WTC11 (cell line): ENCODE measurements at regions not wholly inside any gene's neighbourhood (a gene's known extent, or its start where the extent isn't known, plus 50 kb on each side); places are given as distances from the start of the nearest gene placed in this dataset.

ENCODE experiments used
- ATAC-seq: fragments of 200-7000 bp; cut with Tn5 transposase; 2 replicates; pipeline ENCODE4 v1.10.0; 2021; ENCODE audit warnings: mild to moderate bottlenecking, moderate library complexity
- CTCF ChIA-PET: fragments of 300-600 bp; sonication (Branson Sonifier 250); formaldehyde crosslinking; loops from one replicate; lab custom pipeline; 2021; ENCODE audit warnings: antibody characterized with exemption; lab: Charles Lee
- POLR2A ChIA-PET: fragments of 350-600 bp; sonication (Branson Sonifier 250); formaldehyde crosslinking; loops from one replicate; lab custom pipeline; 2021; ENCODE audit warnings: antibody characterized with exemption; lab: Charles Lee
- DNase-seq: peaks from one replicate; pipeline ENCODE4 v3.0.0; 2021; ENCODE audit warnings: low spot score
- H3K27ac Mint-ChIP-seq: 2 replicates; pipeline ENCODE4 v1.8.0; 2021; ENCODE audit warnings: mixed read lengths
- H3K27me3 Mint-ChIP-seq: 2 replicates; pipeline ENCODE4 v1.8.0; 2021; ENCODE audit warnings: low read depth, mild to moderate bottlenecking, moderate library complexity, mixed read lengths
- H3K36me3 Mint-ChIP-seq: 2 replicates; pipeline ENCODE4 v1.8.0; 2021; ENCODE audit warnings: mixed read lengths
- H3K4me1 Mint-ChIP-seq: 2 replicates; pipeline ENCODE4 v1.8.0; 2022; ENCODE audit warnings: mixed read lengths
- H3K4me3 Mint-ChIP-seq: 2 replicates; pipeline ENCODE4 v1.8.0; 2021; ENCODE audit warnings: mild to moderate bottlenecking, moderate library complexity, mixed read lengths
- H3K9me3 Mint-ChIP-seq: 2 replicates; pipeline ENCODE4 v1.8.0; 2021; ENCODE audit warnings: mixed read lengths
- ATF1 ChIP-seq: sonication (generic); formaldehyde crosslinking; IDR thresholded peaks from 2 replicates; pipeline ENCODE4 v1.8.1; 2023; ENCODE audit warnings: mild to moderate bottlenecking, moderate library complexity, missing genetic modification reagents
- CREB1 ChIP-seq: sonication (generic); formaldehyde crosslinking; IDR thresholded peaks from 2 replicates; pipeline ENCODE4 v1.8.0; 2023; ENCODE audit warnings: mild to moderate bottlenecking, missing genetic modification reagents
- IRF2 ChIP-seq: sonication (generic); formaldehyde crosslinking; IDR thresholded peaks from 2 replicates; pipeline ENCODE4 v1.8.0; 2022; ENCODE audit warnings: low read depth, missing genetic modification reagents, borderline replicate concordance
- NFATC4 ChIP-seq: fragments of 250-450 bp; sonication (Bioruptor Pico); IDR thresholded peaks from 2 replicates; pipeline ENCODE4 v1.9.0; 2021; ENCODE audit warnings: mild to moderate bottlenecking
- PRRX2 ChIP-seq: fragments of 250-450 bp; sonication (Bioruptor Pico); IDR thresholded peaks from 2 replicates; pipeline ENCODE4 v1.8.0; 2021; ENCODE audit warnings: mild to moderate bottlenecking
- RELA ChIP-seq: sonication (generic); formaldehyde crosslinking; IDR thresholded peaks from 2 replicates; pipeline ENCODE4 v1.8.1; 2022; ENCODE audit warnings: missing genetic modification reagents, mild to moderate bottlenecking, borderline replicate concordance
- SMAD4 ChIP-seq: sonication (generic); formaldehyde crosslinking; IDR thresholded peaks from 2 replicates; pipeline ENCODE4 v1.8.0; 2022; ENCODE audit warnings: mild to moderate bottlenecking, missing genetic modification reagents
- TEAD4 ChIP-seq: sonication (generic); formaldehyde crosslinking; IDR thresholded peaks from 2 replicates; pipeline ENCODE4 v1.8.0; 2022; ENCODE audit warnings: mild to moderate bottlenecking, missing genetic modification reagents
- ZNF138 ChIP-seq: sonication (generic); formaldehyde crosslinking; conservative IDR thresholded peaks from 2 replicates; pipeline ENCODE4 v1.8.1; 2022; ENCODE audit warnings: mild to moderate bottlenecking, moderate library complexity, missing genetic modification reagents
- ZNF396 ChIP-seq: fragments of 250-450 bp; sonication (Bioruptor Pico); IDR thresholded peaks from 2 replicates; pipeline ENCODE4 v1.8.0; 2021; ENCODE audit warnings: mild to moderate bottlenecking, moderate library complexity, borderline replicate concordance
- TF ChIP-seq, protein P1 (sequence below): fragments of 250-450 bp; sonication (Bioruptor Pico); conservative IDR thresholded peaks from 2 replicates; pipeline ENCODE4 v1.9.0; 2021; ENCODE audit warnings: mild to moderate bottlenecking
- TF ChIP-seq, protein P2 (sequence below): sonication (generic); formaldehyde crosslinking; IDR thresholded peaks from 2 replicates; pipeline ENCODE4 v1.8.1; 2022; ENCODE audit warnings: low read depth, mild to moderate bottlenecking, moderate library complexity, missing genetic modification reagents, borderline replicate concordance
- TF ChIP-seq, protein P3 (sequence below): sonication (generic); formaldehyde crosslinking; IDR thresholded peaks from 2 replicates; pipeline ENCODE4 v1.8.0; 2022; ENCODE audit warnings: mild to moderate bottlenecking, missing genetic modification reagents
- TF ChIP-seq, protein P4 (sequence below): sonication (generic); formaldehyde crosslinking; IDR thresholded peaks from 2 replicates; pipeline ENCODE4 v1.8.0; 2023; ENCODE audit warnings: missing genetic modification reagents, mild to moderate bottlenecking, borderline replicate concordance
- TF ChIP-seq, protein P5 (sequence below): sonication (generic); formaldehyde crosslinking; IDR thresholded peaks from 2 replicates; pipeline ENCODE4 v1.8.1; 2022; ENCODE audit warnings: mild to moderate bottlenecking, moderate library complexity, missing genetic modification reagents
- TF ChIP-seq, protein P6 (sequence below): sonication (generic); formaldehyde crosslinking; IDR thresholded peaks from 2 replicates; pipeline ENCODE4 v1.8.1; 2022; ENCODE audit warnings: low read depth, missing genetic modification reagents, borderline replicate concordance
- TF ChIP-seq, protein P7 (sequence below): sonication (generic); formaldehyde crosslinking; IDR thresholded peaks from 2 replicates; pipeline ENCODE4 v1.8.1; 2023; ENCODE audit warnings: mild to moderate bottlenecking, moderate library complexity, missing genetic modification reagents
- TF ChIP-seq, protein P8 (sequence below): sonication (generic); formaldehyde crosslinking; IDR thresholded peaks from 2 replicates; pipeline ENCODE4 v1.8.0; 2022; ENCODE audit warnings: mild to moderate bottlenecking, missing genetic modification reagents

DNA sequence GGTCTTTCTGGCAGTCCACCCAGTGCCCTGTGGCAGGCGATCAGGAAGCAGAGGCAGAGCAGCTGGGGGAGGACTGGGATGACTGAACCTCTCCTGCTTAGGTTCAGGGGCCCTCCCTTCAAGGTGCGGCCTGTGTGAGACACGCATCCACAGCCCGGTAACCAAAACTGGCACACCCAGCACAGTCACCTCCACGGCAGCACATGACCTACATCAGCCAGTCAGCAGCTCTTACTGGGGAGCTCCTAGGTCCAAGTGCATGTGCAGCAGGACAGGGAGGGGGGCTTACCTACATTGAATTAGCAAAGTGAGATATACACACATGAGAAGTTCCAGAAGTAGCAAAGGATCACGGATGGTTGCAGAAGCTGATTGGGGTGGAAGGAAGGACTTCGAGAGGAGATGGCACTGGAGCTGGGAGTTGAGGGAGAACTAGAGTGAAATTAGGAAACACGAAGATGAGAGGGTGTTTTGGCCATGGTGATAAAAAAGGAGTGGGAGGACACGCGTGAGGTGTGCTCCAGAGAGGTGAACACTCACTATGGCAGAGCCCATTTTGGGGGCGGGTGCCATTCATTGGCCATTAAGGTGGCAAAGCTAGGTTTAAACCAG lies 51.4 kb upstream of the IRF2BP2 start:
- Mint-ChIP-seq H3K4me3 (no peak overlapping the region), H3K27me3 (peaks cover 3% of the 10 kb centered on the region; the same call in 1 of the 2 replicates), H3K4me1 (peaks cover 20% of the 10 kb centered on the region), H3K27ac (no peak overlapping the region), H3K9me3 (no peaks in the 10 kb centered on the region; the same call in 1 of the 2 replicates), H3K36me3 (no peaks in the 10 kb centered on the region)
- CTCF ChIA-PET, result no interaction called here
- TF ChIP-seq, protein P1, sequence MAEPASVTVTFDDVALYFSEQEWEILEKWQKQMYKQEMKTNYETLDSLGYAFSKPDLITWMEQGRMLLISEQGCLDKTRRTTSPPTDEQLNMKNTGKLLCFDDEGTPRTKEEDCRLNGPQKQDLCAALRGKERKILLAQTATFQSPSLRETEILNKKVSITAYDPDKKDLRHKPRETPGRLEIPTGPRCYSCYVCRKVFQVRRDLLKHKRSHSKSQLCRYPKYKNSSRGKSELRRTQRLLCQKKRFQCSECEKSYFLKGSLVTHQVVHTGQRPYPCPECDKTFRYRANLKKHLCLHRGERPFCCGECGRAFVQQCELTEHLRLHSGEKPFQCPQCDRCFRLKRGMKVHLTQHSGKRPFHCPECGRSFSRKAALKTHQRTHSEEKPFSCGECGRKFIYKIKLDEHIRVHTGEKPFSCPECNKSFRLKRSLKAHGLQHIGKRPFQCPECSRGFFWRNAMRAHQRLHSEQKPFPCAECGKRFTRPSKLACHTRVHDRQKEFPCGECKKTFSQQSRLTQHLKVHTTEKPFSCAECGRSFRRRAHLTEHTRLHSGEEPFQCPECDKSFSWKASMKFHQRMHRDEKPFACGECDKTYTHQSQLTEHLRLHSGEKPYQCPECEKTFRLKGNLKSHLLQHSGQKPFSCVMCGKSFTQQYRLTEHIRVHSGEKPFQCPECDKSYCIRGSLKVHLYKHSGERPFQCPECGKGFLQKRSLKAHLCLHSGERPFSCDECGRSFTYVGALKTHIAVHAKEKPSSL (CRISPR knock-in tag), result no peak
- TF ChIP-seq SMAD4, result no peak
- no peak for TF ChIP-seq ZNF396 (CRISPR knock-in tag)
- no peak for TF ChIP-seq ATF1
- no peak for TF ChIP-seq NFATC4 (CRISPR knock-in tag)
- TF ChIP-seq RELA (CRISPR knock-in tag), result no peak
- TF ChIP-seq ZNF138 (CRISPR knock-in tag), result no peak
- TF ChIP-seq, protein P2, sequence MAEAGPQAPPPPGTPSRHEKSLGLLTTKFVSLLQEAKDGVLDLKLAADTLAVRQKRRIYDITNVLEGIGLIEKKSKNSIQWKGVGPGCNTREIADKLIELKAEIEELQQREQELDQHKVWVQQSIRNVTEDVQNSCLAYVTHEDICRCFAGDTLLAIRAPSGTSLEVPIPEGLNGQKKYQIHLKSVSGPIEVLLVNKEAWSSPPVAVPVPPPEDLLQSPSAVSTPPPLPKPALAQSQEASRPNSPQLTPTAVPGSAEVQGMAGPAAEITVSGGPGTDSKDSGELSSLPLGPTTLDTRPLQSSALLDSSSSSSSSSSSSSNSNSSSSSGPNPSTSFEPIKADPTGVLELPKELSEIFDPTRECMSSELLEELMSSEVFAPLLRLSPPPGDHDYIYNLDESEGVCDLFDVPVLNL (CRISPR knock-in tag), result no peak
- ATAC-seq (no peak), DNase-seq (no peak)
- POLR2A ChIA-PET, result no interaction called here

DNA sequence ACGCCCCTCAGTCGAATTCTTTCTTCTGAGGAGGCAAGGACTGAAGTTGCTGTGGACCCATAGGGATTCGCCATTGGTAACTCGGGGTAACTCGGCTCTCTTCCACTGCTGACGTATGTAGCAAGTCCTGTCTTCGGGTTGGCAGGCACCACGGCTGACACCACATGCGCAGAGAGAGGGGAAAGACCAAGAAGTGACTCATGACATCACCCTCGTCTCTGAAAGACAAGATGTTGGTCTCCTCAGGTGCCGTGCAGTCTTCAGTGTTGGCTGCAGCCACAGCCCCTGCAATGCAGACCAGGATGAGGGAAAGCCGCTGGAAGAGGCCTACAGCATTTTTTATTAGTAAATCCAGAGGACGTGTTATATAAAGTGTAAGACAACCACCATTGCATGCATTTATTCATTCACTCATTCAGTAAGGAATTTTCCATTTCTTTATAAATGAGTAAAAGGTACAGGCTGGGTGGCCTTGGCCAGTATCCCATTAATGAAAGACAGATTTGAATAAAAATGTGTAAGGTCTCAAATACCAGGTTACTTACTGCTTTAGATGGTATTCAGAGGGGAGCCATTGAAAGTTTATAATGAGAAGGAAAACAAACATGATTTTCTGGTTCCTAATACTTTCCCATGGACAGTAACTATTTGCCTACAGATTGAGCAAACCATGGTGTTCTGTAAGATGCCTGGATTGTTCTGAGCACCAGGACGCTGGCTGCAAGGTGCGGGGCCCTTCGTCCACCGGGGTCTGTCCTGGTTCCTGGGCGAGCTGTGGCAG lies 50.7 kb upstream of the IRF2BP2 start:
- ChIA-PET CTCF (no interaction called here), POLR2A (no interaction called here)
- DNase-seq (no peak), ATAC-seq (no peak)
- Mint-ChIP-seq H3K4me1 (peaks cover 27% of the 10 kb centered on the region), H3K9me3 (no peaks in the 10 kb centered on the region), H3K27me3 (peaks cover 3% of the 10 kb centered on the region; the same call in 1 of the 2 replicates), H3K36me3 (no peaks in the 10 kb centered on the region), H3K4me3 (no peak overlapping the region), H3K27ac (no peak overlapping the region)
- no peak for TF ChIP-seq IRF2 (CRISPR knock-in tag)
- TF ChIP-seq, protein P3, sequence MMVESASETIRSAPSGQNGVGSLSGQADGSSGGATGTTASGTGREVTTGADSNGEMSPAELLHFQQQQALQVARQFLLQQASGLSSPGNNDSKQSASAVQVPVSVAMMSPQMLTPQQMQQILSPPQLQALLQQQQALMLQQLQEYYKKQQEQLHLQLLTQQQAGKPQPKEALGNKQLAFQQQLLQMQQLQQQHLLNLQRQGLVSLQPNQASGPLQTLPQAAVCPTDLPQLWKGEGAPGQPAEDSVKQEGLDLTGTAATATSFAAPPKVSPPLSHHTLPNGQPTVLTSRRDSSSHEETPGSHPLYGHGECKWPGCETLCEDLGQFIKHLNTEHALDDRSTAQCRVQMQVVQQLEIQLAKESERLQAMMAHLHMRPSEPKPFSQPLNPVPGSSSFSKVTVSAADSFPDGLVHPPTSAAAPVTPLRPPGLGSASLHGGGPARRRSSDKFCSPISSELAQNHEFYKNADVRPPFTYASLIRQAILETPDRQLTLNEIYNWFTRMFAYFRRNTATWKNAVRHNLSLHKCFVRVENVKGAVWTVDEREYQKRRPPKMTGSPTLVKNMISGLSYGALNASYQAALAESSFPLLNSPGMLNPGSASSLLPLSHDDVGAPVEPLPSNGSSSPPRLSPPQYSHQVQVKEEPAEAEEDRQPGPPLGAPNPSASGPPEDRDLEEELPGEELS (CRISPR knock-in tag), result no peak
- TF ChIP-seq, protein P4, sequence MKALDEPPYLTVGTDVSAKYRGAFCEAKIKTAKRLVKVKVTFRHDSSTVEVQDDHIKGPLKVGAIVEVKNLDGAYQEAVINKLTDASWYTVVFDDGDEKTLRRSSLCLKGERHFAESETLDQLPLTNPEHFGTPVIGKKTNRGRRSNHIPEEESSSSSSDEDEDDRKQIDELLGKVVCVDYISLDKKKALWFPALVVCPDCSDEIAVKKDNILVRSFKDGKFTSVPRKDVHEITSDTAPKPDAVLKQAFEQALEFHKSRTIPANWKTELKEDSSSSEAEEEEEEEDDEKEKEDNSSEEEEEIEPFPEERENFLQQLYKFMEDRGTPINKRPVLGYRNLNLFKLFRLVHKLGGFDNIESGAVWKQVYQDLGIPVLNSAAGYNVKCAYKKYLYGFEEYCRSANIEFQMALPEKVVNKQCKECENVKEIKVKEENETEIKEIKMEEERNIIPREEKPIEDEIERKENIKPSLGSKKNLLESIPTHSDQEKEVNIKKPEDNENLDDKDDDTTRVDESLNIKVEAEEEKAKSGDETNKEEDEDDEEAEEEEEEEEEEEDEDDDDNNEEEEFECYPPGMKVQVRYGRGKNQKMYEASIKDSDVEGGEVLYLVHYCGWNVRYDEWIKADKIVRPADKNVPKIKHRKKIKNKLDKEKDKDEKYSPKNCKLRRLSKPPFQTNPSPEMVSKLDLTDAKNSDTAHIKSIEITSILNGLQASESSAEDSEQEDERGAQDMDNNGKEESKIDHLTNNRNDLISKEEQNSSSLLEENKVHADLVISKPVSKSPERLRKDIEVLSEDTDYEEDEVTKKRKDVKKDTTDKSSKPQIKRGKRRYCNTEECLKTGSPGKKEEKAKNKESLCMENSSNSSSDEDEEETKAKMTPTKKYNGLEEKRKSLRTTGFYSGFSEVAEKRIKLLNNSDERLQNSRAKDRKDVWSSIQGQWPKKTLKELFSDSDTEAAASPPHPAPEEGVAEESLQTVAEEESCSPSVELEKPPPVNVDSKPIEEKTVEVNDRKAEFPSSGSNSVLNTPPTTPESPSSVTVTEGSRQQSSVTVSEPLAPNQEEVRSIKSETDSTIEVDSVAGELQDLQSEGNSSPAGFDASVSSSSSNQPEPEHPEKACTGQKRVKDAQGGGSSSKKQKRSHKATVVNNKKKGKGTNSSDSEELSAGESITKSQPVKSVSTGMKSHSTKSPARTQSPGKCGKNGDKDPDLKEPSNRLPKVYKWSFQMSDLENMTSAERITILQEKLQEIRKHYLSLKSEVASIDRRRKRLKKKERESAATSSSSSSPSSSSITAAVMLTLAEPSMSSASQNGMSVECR (CRISPR knock-in tag), result no peak
- TF ChIP-seq PRRX2 (CRISPR knock-in tag), result no peak
- TF ChIP-seq, protein P5, sequence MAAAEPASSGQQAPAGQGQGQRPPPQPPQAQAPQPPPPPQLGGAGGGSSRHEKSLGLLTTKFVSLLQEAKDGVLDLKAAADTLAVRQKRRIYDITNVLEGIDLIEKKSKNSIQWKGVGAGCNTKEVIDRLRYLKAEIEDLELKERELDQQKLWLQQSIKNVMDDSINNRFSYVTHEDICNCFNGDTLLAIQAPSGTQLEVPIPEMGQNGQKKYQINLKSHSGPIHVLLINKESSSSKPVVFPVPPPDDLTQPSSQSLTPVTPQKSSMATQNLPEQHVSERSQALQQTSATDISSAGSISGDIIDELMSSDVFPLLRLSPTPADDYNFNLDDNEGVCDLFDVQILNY (CRISPR knock-in tag), result no peak
- TF ChIP-seq TEAD4, result no peak
- TF ChIP-seq, protein P6, sequence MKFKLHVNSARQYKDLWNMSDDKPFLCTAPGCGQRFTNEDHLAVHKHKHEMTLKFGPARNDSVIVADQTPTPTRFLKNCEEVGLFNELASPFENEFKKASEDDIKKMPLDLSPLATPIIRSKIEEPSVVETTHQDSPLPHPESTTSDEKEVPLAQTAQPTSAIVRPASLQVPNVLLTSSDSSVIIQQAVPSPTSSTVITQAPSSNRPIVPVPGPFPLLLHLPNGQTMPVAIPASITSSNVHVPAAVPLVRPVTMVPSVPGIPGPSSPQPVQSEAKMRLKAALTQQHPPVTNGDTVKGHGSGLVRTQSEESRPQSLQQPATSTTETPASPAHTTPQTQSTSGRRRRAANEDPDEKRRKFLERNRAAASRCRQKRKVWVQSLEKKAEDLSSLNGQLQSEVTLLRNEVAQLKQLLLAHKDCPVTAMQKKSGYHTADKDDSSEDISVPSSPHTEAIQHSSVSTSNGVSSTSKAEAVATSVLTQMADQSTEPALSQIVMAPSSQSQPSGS (CRISPR knock-in tag), result no peak
- no peak for TF ChIP-seq CREB1 (CRISPR knock-in tag)
- TF ChIP-seq, protein P7, sequence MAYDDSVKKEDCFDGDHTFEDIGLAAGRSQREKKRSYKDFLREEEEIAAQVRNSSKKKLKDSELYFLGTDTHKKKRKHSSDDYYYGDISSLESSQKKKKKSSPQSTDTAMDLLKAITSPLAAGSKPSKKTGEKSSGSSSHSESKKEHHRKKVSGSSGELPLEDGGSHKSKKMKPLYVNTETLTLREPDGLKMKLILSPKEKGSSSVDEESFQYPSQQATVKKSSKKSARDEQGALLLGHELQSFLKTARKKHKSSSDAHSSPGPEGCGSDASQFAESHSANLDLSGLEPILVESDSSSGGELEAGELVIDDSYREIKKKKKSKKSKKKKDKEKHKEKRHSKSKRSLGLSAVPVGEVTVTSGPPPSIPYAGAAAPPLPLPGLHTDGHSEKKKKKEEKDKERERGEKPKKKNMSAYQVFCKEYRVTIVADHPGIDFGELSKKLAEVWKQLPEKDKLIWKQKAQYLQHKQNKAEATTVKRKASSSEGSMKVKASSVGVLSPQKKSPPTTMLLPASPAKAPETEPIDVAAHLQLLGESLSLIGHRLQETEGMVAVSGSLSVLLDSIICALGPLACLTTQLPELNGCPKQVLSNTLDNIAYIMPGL (CRISPR knock-in tag), result no peak
- TF ChIP-seq, protein P8, sequence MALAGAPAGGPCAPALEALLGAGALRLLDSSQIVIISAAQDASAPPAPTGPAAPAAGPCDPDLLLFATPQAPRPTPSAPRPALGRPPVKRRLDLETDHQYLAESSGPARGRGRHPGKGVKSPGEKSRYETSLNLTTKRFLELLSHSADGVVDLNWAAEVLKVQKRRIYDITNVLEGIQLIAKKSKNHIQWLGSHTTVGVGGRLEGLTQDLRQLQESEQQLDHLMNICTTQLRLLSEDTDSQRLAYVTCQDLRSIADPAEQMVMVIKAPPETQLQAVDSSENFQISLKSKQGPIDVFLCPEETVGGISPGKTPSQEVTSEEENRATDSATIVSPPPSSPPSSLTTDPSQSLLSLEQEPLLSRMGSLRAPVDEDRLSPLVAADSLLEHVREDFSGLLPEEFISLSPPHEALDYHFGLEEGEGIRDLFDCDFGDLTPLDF (CRISPR knock-in tag), result no peak
